T-helper 9 cell (primary cell): ENCODE measurements at regions not wholly inside any gene's neighbourhood (a gene's known extent, or its start where the extent isn't known, plus 50 kb on each side); places are given as distances from the start of the nearest gene placed in this dataset.

ENCODE experiments used
- DNase-seq: peaks from one replicate; pipeline ENCODE4 v3.0.0-alpha.2; 2020

DNA sequence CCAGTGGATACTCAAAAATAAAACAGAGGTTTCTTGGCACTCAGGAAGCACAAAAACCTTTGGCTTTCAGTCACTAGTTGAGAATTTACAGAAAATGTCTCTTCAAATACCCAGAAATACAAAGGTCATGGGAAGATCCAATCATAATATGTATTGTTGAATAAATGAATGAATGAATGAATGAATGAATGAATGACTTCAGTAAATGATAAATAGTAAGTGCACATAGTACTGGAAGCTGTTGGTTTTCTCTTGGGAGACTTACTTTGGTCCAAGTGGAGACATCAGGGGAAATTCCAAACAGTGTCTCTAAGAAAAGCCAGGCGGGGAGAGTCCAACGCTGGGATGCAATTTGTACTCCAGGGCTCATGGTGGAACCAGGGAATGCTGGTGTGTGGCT, 261.3 kb upstream of the KLHL29 start:
- DNase-seq: no peak

DNA sequence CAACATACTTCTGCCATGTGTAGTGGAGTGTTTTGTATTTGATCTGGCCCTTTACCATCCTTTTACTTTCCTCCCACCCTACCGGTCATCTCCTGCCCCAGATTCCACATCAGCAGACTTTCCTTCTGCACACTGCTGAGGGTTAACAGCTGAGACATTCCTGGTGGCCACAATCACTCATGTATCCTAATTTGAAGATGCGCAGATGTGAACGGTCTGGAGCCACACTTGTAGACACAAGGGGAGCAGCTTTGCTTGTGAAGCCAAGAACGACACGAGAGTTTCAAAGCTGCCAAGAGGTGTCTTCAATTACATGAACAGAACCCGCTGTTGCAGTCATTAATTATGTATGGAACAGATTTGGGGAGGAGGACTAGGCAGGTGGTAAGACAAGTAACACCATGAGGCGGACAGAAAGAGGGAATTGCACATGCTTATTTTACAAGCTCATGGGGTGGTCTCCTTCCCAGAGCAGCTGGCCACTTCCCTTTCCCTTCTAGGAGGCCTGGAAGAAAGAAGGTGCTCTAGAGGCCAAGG, 260.7 kb upstream of the KLHL29 start:
- DNase-seq: no peak

DNA sequence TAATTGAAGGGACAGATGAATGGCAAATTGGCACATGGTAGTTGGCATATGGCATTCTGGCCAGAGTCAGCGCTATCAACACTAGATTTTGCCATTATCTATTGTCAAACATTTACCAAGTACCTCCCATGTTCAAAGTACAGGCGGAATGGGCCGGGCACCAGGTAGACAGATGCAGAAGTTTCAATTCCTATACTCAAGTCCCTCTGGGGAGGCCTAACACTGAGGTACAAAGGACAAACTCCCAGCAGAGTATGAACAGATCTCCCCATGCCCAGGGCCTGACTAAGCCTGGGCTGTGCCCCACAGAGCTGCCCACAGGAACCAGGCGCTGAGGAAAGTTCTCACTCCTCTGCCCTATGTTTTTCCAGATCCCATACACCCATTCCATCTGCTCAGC, 257.5 kb upstream of the KLHL29 start:
- DNase-seq: no peak

DNA sequence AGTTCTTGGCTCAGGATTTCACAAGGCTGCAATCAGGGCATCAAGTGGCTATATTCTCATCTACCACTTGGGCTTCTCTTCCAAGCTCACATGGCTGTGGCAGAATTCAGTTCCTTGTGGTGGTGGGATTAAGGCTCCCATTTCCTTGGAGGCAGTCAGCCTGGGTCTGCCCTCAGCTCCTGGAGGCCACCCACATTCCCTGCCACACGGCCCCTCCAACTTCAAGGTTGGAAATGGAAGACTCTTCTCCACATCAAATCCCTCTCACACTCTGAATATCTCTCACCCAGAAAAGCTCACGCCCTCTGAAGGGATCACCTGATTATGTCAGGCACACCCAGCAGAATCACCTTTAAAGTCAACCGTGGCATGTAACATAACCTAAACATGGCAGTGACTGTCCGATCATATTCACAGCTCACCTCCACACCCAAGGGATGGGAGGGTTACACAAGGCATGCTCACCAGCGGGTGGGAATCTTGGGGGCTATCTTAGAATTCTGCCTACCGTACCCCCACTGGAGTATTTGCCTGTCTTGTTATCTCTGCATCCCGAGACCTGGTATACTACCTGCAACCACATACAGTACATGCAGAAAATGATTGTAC, 256.2 kb upstream of the KLHL29 start:
- no peak for DNase-seq

DNA sequence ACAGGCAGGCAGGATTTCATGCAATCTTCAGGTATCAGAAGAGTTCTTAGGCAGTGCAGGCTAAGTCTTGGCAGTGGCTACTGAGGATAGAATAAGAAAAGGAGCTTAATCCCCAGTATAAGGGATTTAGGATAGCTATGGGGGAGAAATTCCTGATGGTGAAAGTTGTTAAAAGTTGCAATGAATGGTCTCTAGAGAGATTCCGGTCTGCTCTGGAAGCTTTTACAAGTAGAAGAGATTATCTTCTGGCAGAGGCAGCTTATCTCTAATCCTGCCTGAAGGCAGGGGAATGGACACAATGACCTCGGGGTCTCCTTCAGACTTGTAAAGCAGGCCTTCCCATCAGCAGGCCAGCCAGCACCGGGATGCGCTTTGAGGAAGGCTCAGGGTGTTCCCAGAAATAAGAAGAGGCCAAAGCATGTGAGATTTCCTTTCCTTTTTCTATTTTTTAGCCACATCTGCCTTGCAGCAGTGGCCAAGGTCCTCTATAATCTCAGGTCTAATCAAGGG, 253.9 kb upstream of the KLHL29 start:
- no peak for DNase-seq

DNA sequence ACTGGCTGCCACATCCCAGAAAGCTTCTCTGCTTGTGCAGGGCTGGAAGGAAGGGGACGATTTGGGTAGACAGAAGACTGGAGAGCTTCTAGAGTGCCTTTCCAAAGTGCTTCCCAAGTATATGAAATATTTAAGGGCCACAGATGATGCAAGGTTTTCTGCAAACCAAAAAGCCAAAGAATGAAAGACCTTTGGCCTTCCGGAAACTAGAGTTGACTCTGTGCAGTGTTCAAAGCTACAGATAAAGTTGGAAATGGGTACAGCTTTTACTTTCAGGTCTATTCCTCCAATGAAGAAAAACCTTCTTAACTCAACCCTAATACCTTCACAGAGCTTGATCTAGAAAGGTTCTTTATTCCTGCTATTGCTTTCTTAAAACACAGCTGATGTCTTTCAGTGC, 253.0 kb upstream of the KLHL29 start:
- no peak for DNase-seq

DNA sequence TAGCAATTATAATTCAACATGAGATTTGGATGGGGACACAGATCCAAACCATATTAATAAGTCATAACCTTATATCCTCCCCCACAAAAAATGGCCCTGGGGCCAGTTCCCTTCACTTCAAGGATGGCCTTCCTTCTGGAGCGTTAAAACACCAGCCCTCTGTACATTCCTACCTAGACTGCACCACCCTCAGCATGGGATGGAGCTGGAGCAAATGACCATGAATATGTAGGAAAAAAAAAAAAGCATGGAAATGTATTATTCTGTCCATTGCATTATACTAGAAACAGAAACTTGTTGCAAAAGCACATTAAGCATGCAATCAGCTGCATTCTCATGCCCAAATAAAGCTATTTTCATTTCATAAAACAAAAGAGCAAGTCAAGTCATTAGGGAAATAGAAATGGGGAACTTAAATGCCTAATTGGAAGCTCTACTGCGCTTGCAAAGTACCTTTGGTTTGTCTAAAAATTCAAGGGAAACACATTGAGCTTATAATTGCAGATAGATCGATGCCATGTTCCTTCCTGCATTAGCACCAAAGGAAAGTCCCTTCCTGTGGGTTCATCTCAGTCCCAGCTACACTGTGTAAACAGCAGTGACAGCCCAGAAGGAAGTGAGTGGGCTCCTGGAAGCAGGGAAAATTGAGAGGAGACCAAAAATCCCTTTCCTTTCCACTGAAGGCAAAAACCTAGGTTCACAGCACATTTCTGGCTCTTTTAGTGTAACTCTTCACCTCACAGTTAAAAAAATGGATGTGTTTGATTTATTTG, 252.0 kb upstream of the KLHL29 start:
- DNase-seq: no peak

DNA sequence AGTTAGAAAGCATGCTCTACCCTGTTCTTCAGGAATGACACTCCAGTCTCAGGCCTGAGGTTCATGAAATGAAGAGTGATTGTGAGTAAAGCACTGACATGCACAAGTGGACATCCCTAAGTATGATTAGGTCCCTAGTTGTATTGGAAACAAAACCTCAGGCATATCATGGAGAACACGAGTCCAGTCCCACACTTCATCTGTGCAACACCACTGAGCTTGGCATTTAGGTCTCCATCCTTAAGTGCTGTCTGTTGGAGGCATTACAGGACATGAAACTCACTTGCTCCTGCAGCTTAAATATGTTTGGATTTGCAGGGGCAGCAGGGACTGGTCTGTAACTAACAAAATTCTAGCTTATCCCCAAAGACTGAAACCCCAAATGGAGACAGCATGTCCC, 250.3 kb upstream of the KLHL29 start:
- DNase-seq: no peak

DNA sequence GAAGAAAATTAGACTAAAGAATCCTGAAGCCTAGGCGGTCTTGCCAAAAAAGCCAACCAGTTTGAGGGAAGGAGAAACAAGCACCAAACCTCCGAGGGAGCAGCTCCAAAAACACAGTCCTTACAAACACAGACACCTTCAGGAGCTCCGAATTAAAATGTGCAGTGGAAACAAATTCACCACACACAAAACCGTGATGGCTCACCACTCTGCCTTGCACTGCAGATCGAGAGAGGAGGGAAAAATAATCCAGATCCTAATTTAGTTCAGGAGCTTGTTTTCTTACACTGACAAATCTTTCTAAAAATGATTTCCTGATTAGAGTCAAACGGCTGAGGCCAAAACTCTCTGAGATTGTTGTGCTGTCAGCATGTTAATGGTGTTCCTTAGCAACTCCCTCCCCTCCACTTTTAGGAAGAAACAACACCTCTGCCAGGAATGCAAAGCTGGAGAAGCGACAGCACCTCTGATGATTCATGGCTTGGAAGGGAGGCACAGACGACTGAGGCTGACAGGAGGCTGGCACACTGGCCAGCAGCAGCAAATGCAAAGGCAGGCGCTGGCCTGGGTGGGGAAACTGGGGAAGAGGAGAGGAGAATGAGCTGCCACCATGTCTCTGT, 249.4 kb upstream of the KLHL29 start:
- no peak for DNase-seq

DNA sequence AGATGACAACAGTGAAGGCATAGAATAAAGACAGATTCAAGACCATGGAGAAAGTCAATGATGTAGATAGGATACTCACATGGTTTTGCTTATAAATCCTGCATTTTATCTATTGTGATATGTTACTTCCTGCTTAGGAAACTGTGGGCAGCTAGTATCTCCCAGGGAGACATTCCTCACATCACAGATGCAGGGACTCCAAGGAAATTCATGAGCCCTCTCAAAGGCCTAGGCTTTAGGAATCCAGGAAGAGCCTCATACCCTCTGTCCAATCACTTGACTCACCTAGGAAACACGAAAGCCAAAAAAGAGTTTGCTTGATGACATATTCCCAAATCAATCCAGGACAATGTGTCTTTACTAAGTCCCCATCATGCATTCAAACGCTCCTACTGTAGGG, 247.8 kb upstream of the KLHL29 start:
- DNase-seq: no peak

DNA sequence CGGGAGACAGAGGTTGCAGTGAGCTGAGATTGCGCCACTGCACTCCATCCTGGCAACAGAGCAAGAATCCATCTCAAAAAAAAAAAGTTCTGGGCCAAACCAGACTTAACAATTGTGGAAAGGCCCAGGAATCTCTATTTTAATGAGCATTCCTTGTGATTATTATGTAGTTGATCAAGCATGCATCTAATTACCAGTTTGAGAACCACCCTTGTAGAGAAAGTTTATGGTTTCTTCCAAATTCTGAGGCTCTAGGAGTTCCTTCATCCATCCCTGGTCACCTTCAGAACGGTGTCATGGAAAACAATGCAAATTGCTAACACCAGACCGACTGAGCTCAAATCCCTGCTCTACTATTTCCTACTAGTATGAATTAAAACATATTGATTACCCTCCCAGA, 246.3 kb upstream of the KLHL29 start:
- no peak for DNase-seq

DNA sequence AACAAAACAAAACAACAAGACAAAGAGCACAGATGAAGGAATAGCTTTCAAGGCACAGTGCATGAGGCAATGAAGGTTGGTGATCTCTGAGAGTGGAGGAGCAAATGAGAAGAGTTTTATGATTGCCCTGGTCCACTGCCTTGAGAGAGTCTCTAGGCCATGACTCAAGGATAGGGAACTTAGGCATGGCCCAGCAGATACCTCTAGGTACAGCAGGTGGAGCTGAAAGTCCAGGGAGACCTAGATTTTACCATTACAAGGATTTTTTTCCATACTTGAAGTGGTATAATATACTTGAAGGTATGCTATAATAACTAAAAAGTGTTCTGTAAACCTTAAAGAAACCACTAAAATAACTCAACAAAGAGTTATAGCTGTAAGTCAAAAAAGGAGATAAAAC, 239.5 kb upstream of the KLHL29 start:
- DNase-seq: no peak

DNA sequence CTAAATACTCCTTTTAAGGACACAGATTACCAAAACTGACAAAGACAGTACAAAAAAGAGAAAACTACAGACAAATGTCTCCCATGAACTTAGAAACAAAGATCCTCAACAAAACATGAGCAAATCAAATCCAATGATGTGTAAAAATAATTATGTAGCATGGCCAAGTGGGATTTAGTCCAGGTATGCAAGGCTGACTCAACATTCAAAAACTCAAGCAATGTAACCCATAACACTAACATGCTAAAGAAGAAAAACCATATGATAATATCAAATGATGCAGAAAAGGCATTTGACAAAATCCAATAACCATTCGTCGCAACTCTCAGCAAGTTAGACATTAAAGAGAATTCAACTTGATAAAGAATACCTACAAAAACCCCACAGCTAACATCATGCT, 239.0 kb upstream of the KLHL29 start:
- DNase-seq: no peak

DNA sequence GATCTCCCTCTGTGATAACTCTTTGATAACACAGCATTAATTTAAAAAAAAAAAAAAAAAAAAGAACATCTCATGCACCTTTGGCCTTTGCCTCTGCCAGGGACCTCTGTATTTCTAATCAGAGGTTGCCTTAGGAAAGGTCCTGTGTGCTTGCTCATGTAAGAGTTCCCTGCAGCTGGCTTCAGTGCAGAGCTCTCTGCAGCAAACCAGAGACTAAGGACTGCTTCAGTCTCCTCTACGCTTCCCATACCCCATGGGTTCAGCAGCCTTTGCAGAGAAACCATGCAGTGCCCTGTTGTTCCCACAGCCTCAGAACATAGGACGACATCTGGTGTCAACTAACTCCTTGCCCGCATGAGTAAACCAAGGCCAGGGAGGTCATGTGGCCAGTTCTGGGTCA, 236.6 kb upstream of the KLHL29 start:
- no peak for DNase-seq

DNA sequence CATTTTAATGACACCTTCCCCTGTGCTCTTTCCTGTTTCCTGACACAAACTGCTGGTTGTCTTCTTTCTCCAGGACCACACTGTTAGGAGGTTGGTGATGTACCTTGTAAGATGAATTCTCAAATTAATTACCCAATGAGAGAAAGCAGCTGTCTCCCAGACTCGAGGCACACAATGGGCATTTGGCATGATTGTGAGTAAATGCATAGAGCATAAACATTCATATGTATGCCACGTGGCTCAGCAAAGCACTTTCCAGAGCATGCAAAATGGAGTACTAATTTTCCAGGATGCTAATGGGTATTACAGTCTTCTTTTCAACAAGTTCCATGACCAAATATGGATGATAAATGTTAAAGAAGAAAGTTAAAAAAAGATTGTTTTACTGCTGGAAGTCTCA, 235.2 kb upstream of the KLHL29 start:
- no peak for DNase-seq

DNA sequence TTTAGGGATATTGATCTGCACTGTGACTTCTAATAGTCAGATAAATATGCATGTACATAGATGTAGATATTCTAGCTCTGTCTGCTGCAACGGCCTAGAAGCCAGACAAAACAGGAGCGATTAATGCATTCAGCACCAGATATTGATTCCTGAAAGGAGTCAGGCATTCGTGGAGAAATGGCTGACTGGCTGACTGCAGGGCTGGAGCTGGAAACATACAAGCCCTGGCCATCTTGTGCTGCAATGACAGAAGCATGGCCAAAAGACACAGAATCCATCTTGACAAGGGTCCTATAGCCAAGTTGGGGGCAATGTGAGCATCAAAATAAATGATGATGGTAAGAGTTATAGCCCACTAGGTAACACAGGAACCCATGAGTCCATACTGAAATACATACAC, 231.5 kb upstream of the KLHL29 start:
- no peak for DNase-seq

DNA sequence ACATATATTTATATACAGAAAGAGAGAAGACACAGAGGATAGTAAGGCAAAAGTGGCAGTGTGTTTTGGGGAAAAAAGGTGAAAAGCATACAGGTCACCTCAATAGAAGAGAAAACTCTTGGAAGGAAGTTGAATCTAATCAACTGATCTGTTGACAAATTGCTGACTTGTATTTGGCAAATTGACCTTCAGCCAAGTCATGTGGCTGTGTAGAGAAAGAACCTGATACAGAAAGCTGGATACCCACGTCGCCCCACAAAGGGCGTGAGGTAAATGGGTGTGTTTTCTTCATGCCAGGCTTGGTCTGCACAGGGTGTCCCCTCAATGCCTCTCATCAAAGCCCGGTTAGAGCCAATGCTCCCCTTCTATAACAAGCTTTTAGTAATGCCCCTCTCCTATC, 230.0 kb upstream of the KLHL29 start:
- DNase-seq: no peak

DNA sequence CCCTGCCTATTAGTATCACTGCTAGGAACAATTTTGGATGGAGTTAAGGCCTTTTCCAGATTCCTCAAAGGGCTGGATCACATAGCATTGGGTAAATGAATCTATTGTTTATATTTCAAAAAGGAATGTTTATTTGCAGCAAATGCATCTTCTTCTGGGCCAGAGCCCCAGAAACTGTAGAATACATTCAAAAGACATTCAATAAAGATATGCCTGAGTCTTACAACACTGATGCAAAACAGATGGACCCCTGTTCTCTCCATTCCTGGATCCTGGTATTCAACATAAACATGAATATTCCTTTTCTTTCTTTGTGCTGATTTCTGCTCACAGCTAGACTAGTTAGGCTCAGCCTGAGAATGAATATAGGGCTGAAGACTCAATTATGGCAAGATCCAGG, 227.2 kb upstream of the KLHL29 start:
- no peak for DNase-seq

DNA sequence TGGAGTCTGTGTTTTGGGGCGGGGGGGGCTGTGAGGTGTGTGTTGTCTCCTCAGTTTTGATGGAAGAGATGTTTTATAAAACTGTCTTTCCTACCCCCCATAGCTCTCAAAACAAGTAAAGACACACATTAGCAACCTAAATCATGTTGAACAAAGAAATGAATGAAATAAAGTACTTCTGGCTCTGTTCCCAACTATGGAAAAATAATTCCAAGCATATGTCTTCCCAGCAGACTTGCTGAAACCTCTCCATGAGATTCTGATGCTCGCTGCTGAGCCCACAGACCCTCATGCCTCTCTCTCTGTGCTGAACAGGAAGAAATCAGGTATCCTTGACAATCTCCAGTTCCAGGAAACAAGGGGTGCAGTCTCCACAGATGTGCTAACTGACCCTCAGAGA, 226.7 kb upstream of the KLHL29 start:
- DNase-seq: no peak

DNA sequence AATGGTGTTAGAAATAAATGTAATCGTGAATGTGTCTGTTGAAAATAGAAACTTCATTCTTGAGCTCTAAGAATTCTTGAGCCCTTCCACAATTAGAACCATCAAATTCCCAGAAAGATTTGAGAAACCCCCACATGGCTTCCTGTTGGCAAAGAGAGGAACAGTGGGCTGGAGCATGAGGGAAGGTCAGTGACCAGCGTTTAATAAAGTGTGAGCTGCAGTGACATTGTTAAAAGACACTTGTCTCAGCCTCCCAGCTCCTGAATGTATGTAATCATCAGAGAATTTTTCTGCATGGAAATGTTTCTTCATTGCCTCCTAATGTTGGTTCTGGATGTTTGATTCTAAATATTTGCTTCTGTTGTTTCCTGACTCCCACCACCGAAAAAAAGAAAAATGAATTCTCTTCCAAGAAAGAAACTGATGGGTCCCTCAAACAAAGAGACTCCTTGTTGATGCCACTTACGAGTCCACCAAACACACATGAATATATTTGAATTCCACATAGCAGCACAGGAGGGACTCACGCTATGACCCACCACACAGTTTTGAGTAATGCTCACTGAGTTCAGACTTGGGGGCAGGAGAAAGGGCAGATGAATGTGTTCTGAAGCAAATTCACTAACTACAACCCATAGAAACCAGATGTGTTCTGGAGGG, 225.1 kb upstream of the KLHL29 start:
- DNase-seq: no peak

DNA sequence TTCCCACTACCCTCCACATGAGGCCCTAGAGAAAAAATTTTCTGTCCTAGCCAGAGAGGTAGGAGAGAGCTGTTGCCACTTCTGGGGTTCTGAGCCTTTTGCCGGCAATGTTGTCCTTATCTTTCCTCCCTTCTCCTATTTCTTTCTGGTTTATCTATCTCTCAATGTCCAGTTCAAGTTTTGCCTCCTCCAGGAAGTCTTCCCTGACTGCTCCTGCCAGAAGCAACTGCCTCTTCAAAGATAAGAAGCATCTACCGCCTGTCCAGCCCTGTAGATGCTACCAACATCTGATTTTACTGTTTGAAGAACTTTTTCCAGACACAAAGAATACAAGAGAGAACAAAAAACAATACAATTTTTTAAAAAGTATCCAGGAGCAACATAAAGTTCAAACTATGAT, 220.8 kb upstream of the KLHL29 start:
- no peak for DNase-seq

DNA sequence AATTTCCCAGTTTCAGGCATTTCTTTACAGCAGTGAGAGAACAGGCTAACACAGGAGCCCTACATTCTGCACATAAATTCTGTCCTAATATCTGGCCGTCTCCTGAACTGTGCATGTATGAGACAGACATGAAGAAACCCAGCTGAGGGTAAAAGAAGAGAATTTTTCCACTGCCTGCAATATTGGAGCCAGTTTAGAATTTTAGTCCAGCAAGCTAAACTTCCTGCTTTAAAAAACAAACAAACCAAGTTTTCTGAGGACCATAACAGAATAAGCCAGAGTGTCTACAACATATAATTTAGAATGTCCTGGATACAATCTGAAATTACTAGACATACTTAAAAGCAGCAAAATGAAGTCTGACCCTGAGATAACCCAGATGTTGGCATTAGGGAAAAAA, 215.1 kb upstream of the KLHL29 start:
- no peak for DNase-seq

DNA sequence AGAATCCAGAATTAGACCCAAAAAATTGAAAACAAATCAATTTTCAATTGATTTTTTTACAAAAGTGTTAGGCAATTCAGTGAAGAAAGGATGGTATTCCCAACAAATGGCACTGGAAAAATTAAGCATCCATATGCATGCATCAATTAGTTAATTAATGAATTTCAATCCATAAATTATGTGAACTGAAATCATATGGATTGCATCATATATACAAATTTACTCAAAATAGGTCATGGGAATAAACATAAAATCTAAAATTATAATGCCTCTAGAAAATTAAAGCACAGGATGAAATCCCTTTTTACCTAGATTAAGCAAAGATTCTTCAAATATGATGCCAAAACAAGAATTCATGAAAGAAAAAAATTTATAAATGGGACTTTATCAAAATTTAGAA, 213.9 kb upstream of the KLHL29 start:
- no peak for DNase-seq

DNA sequence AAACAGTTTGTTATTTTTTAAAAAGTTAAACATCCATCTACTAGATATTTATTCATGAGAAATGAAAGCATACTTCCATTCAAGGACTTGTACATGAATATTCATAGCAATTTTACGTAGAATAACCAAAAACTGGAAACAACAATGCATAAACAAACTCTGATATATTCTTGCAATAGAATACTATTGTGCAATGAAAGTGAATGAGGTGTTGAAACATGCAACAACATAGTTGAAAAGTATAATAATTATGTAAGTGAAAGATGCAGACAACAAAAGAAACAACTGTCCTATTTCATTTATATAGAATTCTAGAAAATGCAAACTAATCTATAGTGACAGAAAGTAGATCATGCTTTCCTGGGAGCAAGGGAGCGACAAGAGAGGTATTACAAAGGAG, 206.6 kb upstream of the KLHL29 start:
- no peak for DNase-seq
